OCI-LY1 (cell line): ENCODE measurements at regions not wholly inside any gene's neighbourhood (a gene's known extent, or its start where the extent isn't known, plus 50 kb on each side); places are given as distances from the start of the nearest gene placed in this dataset.

Experiments used
- EZH2 ChIP-seq: fragments of 200-600 bp; sonication (generic), shearing (Covaris generic); IDR thresholded peaks from 2 replicates; pipeline ENCODE4 v1.8.0; 2017; ENCODE audit warnings: borderline replicate concordance, mixed run types, mild to moderate bottlenecking, antibody characterized with exemption, low read length, moderate library complexity, mixed read lengths
- TF ChIP-seq, protein P1 (sequence below): fragments of 200-600 bp; sonication (generic), shearing (Covaris generic); IDR thresholded peaks from 2 replicates; pipeline ENCODE4 v1.5.1; 2017; ENCODE audit warnings: mild to moderate bottlenecking, antibody characterized with exemption, low read length, moderate library complexity, mixed read lengths

DNA sequence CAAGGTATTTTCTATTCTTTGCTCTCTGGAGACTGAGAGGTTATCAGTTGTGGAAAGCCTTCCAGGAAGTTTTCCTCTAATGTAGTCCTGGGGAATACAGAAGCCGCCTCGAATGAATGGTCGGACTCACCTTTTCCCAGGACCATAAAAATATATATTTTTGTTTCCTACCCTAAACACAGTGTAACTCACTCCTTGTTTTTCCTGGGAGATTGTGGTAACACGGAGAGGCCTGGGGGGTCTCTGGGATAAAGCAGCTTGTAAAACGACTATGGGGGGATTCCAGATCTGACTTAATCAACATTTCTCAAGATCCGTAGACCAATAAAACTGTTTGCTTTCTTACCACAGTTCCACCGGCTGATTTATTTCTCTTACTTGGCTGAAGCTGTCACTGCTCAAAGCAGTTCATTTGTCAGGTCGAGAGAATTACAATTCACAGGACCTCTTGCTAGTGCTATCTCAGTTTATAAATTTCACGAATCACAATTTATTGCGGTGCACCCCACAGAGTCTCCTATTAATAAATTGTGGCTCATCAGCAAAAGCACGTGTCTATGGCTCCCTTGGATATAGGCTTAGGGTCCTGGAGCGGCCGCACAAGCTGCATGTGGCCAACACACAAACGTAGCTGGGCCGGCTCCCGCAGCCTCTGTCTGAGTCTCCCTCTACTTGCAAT, 176.3 kb upstream of the BMPER start:
- TF ChIP-seq, protein P1, sequence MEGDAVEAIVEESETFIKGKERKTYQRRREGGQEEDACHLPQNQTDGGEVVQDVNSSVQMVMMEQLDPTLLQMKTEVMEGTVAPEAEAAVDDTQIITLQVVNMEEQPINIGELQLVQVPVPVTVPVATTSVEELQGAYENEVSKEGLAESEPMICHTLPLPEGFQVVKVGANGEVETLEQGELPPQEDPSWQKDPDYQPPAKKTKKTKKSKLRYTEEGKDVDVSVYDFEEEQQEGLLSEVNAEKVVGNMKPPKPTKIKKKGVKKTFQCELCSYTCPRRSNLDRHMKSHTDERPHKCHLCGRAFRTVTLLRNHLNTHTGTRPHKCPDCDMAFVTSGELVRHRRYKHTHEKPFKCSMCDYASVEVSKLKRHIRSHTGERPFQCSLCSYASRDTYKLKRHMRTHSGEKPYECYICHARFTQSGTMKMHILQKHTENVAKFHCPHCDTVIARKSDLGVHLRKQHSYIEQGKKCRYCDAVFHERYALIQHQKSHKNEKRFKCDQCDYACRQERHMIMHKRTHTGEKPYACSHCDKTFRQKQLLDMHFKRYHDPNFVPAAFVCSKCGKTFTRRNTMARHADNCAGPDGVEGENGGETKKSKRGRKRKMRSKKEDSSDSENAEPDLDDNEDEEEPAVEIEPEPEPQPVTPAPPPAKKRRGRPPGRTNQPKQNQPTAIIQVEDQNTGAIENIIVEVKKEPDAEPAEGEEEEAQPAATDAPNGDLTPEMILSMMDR: no peak
- TF ChIP-seq EZH2: no peak
